OCI-LY1 (cell line): ENCODE measurements at regions not wholly inside any gene's neighbourhood (a gene's known extent, or its start where the extent isn't known, plus 50 kb on each side); places are given as distances from the start of the nearest gene placed in this dataset.

Experiments used
- H2AFZ ChIP-seq: fragments of 200-600 bp; sonication (generic), shearing (Covaris generic); 2 replicates; pipeline ENCODE4 v1.6.0; 2014; ENCODE audit warnings: antibody characterized with exemption, mild to moderate bottlenecking, low read length
- H3F3A ChIP-seq: fragments of 200-600 bp; sonication (generic), shearing (Covaris generic); 2 replicates; pipeline ENCODE4 v1.6.0; 2014; ENCODE audit warnings: mild to moderate bottlenecking, antibody characterized with exemption, low read length, moderate library complexity; ENCODE audit not compliant: insufficient read depth
- H3K27ac ChIP-seq: fragments of 200-600 bp; sonication (generic); 2 replicates; pipeline ENCODE4 v1.5.1; 2014; ENCODE audit warnings: low read length, mixed run types, mild to moderate bottlenecking, low read depth; ENCODE audit not compliant: poor library complexity, severe bottlenecking
- H3K27me3 ChIP-seq: fragments of 200-600 bp; sonication (generic); 2 replicates; pipeline ENCODE4 v1.6.0; 2014; ENCODE audit warnings: antibody characterized with exemption, mild to moderate bottlenecking, low read length, moderate library complexity; ENCODE audit not compliant: insufficient read depth
- H3K36me3 ChIP-seq: fragments of 200-600 bp; sonication (generic); 2 replicates; pipeline ENCODE4 v1.6.1; 2014; ENCODE audit warnings: mild to moderate bottlenecking, antibody characterized with exemption, low read length, moderate library complexity, mixed read lengths; ENCODE audit not compliant: insufficient read depth
- H3K4me1 ChIP-seq: fragments of 200-600 bp; sonication (generic); 2 replicates; pipeline ENCODE4 v1.5.1; 2014; ENCODE audit warnings: mild to moderate bottlenecking, low read length, moderate library complexity; ENCODE audit not compliant: insufficient read depth, severe bottlenecking
- H3K4me2 ChIP-seq: fragments of 200-600 bp; sonication (generic), shearing (Covaris generic); 2 replicates; pipeline ENCODE4 v1.6.1; 2014; ENCODE audit warnings: low read length
- H3K4me3 ChIP-seq: fragments of 200-600 bp; sonication (generic); 2 replicates; pipeline ENCODE4 v1.5.1; 2014; ENCODE audit warnings: low read length, low read depth, mild to moderate bottlenecking, mixed read lengths; ENCODE audit not compliant: poor library complexity, severe bottlenecking
- H3K79me2 ChIP-seq: fragments of 200-600 bp; shearing (Covaris generic); 2 replicates; pipeline ENCODE4 v1.6.1; 2016; ENCODE audit warnings: mixed run types, low read length, mixed read lengths; ENCODE audit not compliant: insufficient read depth
- H3K9ac ChIP-seq: fragments of 200-600 bp; sonication (generic), shearing (Covaris generic); 2 replicates; pipeline ENCODE4 v1.6.1; 2014; ENCODE audit warnings: mild to moderate bottlenecking, low read length, mixed read lengths
- H3K9me2 ChIP-seq: fragments of 200-600 bp; sonication (generic), shearing (Covaris generic); 2 replicates; pipeline ENCODE4 v1.6.1; 2014; ENCODE audit warnings: low read depth, mild to moderate bottlenecking, low read length, mixed read lengths
- H3K9me3 ChIP-seq: fragments of 200-600 bp; shearing (Covaris generic); 2 replicates; pipeline ENCODE4 v1.6.1; 2014; ENCODE audit warnings: low read length, mixed read lengths
- H4K20me1 ChIP-seq: fragments of 200-600 bp; sonication (generic), shearing (Covaris generic); 2 replicates; pipeline ENCODE4 v1.6.0; 2016; ENCODE audit warnings: mild to moderate bottlenecking, low read length; ENCODE audit not compliant: insufficient read depth
- EZH2 ChIP-seq: fragments of 200-600 bp; sonication (generic), shearing (Covaris generic); IDR thresholded peaks from 2 replicates; pipeline ENCODE4 v1.8.0; 2017; ENCODE audit warnings: borderline replicate concordance, mixed run types, mild to moderate bottlenecking, antibody characterized with exemption, low read length, moderate library complexity, mixed read lengths
- TF ChIP-seq, protein P1 (sequence below): fragments of 200-600 bp; sonication (generic), shearing (Covaris generic); IDR thresholded peaks from 2 replicates; pipeline ENCODE4 v1.5.1; 2017; ENCODE audit warnings: mild to moderate bottlenecking, antibody characterized with exemption, low read length, moderate library complexity, mixed read lengths

DNA sequence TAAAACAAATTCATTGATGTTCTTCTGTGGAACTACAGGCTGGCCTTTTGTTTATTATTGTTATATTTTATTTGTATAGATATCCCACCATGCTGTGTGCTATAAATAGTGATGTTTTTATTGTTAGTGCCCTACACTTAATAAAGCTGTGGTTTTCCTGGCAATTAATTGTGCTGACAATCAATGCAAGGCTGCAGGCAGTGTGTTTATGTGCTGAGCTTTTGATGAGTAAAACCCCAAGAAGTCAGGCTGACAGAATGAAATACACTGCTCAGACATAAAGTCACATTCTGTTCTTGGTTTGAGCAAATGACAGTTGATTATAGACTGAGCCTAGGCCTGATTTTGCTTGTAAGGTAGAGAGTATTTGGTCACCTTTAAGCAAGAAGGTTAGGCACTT lies 362.7 kb downstream of the CPS1 start:
- no peak overlapping the region for H3K9ac ChIP-seq
- H2AFZ ChIP-seq, result no peak overlapping the region
- no peaks in the 10 kb centered on the region for H3F3A ChIP-seq
- H3K27me3 ChIP-seq, result no peaks in the 10 kb centered on the region
- no peak overlapping the region for H3K27ac ChIP-seq
- no peaks in the 10 kb centered on the region for H3K36me3 ChIP-seq
- TF ChIP-seq, protein P1, sequence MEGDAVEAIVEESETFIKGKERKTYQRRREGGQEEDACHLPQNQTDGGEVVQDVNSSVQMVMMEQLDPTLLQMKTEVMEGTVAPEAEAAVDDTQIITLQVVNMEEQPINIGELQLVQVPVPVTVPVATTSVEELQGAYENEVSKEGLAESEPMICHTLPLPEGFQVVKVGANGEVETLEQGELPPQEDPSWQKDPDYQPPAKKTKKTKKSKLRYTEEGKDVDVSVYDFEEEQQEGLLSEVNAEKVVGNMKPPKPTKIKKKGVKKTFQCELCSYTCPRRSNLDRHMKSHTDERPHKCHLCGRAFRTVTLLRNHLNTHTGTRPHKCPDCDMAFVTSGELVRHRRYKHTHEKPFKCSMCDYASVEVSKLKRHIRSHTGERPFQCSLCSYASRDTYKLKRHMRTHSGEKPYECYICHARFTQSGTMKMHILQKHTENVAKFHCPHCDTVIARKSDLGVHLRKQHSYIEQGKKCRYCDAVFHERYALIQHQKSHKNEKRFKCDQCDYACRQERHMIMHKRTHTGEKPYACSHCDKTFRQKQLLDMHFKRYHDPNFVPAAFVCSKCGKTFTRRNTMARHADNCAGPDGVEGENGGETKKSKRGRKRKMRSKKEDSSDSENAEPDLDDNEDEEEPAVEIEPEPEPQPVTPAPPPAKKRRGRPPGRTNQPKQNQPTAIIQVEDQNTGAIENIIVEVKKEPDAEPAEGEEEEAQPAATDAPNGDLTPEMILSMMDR, result no peak
- TF ChIP-seq EZH2, result no peak
- no peaks in the 10 kb centered on the region for H3K79me2 ChIP-seq
- H3K4me3 ChIP-seq, result no peak overlapping the region
- no peaks in the 10 kb centered on the region for H4K20me1 ChIP-seq
- H3K9me2 ChIP-seq, result no peaks in the 10 kb centered on the region
- no peak overlapping the region for H3K4me2 ChIP-seq
- no peaks in the 10 kb centered on the region for H3K4me1 ChIP-seq
- no peaks in the 10 kb centered on the region for H3K9me3 ChIP-seq

DNA sequence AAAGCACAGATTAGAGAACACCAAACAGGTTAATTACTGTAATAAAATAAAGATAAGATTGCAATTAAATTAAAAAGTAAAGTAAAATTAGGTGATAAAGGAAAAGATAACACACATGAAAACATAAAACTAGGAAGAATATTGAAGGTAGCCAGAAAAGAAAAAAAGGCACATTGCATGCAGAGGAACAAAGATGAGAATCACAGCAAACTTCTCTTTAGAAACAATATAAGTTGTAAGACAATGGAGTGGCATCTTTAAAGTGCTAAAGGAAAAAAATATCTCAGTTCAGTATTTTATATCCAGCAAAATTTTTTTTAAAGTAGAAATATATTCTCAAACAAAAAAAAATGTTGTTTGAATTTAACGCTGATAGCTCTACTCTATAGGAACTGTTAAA lies 366.0 kb downstream of the CPS1 start:
- no peak overlapping the region for H3K27ac ChIP-seq
- H3F3A ChIP-seq, result no peaks in the 10 kb centered on the region
- no peaks in the 10 kb centered on the region for H3K27me3 ChIP-seq
- H3K4me2 ChIP-seq, result no peak overlapping the region
- no peak overlapping the region for H2AFZ ChIP-seq
- TF ChIP-seq, protein P1, result no peak
- TF ChIP-seq EZH2, result no peak
- no peaks in the 10 kb centered on the region for H3K9me3 ChIP-seq
- no peaks in the 10 kb centered on the region for H3K9me2 ChIP-seq
- H3K79me2 ChIP-seq, result no peaks in the 10 kb centered on the region
- H3K4me1 ChIP-seq, result no peaks in the 10 kb centered on the region
- H3K9ac ChIP-seq, result no peak overlapping the region
- no peak overlapping the region for H3K4me3 ChIP-seq
- no peaks in the 10 kb centered on the region for H4K20me1 ChIP-seq
- H3K36me3 ChIP-seq, result no peaks in the 10 kb centered on the region

DNA sequence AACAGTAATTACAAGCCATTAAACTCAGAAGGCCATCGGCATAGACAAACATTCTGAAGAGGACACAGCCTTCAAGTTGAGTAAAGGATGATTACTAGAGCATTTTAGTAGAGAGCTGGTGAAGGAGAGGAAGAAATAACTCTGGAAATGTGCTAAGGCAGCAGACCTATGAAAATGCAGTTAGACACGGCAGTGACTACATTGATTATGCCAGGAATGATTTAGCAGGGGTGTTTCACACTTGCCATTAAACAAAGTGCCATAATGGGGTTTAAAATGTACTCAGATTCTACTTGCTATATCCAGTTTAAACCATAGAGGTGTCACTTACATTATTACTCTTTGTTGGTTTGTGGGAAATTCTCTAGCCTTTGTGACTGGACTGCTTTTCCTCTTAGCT lies 372.3 kb downstream of the CPS1 start:
- Histone ChIP-seq H3K4me1 (no peaks in the 10 kb centered on the region), H3K9me3 (no peaks in the 10 kb centered on the region), H3K36me3 (no peaks in the 10 kb centered on the region), H2AFZ (no peak overlapping the region), H3K27ac (no peak overlapping the region), H3K27me3 (no peaks in the 10 kb centered on the region), H3K4me2 (no peak overlapping the region), H3K9me2 (no peaks in the 10 kb centered on the region), H3F3A (no peaks in the 10 kb centered on the region), H3K79me2 (no peaks in the 10 kb centered on the region), H3K9ac (no peak overlapping the region), H4K20me1 (no peaks in the 10 kb centered on the region), H3K4me3 (no peak overlapping the region)
- TF ChIP-seq EZH2, result no peak
- TF ChIP-seq, protein P1, result no peak
